HCT116 (cell line): ENCODE measurements at regions not wholly inside any gene's neighbourhood (a gene's known extent, or its start where the extent isn't known, plus 50 kb on each side); places are given as distances from the start of the nearest gene placed in this dataset.

Experiments
- CBX3 ChIP-seq: IDR thresholded peaks from 2 replicates; pipeline ENCODE4 v1.6.1; 2012; ENCODE audit warnings: low read depth
- EGR1 ChIP-seq: IDR thresholded peaks from 2 replicates; pipeline ENCODE4 v1.6.1; 2012; ENCODE audit warnings: low read depth
- EZH2 ChIP-seq: fragments of 200-600 bp; sonication (generic); IDR thresholded peaks from 2 replicates; pipeline ENCODE4 v1.6.1; 2017; ENCODE audit warnings: antibody characterized with exemption, mixed run types
- FOSL1 ChIP-seq: IDR thresholded peaks from 2 replicates; pipeline ENCODE4 v1.6.1; 2012; ENCODE audit warnings: low read depth
- POLR2A ChIP-seq: IDR thresholded peaks from 2 replicates; pipeline ENCODE4 v1.7.0; 2011; ENCODE audit warnings: borderline replicate concordance; ENCODE audit not compliant: insufficient read depth, insufficient read length; ENCODE audit errors: extremely low read depth
- POLR2AphosphoS5 ChIP-seq: IDR thresholded peaks from 2 replicates; pipeline ENCODE4 v1.6.1; 2011; ENCODE audit warnings: mild to moderate bottlenecking, low read depth, low read length, moderate library complexity
- RAD21 ChIP-seq: IDR thresholded peaks from 2 replicates; pipeline ENCODE4 v1.6.1; 2012; ENCODE audit warnings: low read depth, mild to moderate bottlenecking
- SP1 ChIP-seq: IDR thresholded peaks from 2 replicates; pipeline ENCODE4 v1.6.1; 2012; ENCODE audit warnings: low read depth
- TCF7L2 ChIP-seq: IDR thresholded peaks from 2 replicates; pipeline ENCODE4 v1.7.0; 2011; ENCODE audit warnings: borderline replicate concordance, inconsistent platforms; ENCODE audit not compliant: insufficient read depth, insufficient read length; ENCODE audit errors: extremely low read depth
- YY1 ChIP-seq: IDR thresholded peaks from 2 replicates; pipeline ENCODE4 v1.6.1; 2011; ENCODE audit warnings: low read length, low read depth, moderate library complexity, mild to moderate bottlenecking; ENCODE audit not compliant: insufficient replicate concordance; ENCODE audit errors: extremely low read depth
- TF ChIP-seq, protein P1 (sequence below), 3 experiments: fragments of 200-600 bp in 1 of 3; sonication (generic) in 1 of 3; IDR thresholded peaks in 2 of 3; conservative IDR thresholded peaks in 1 of 3; 2 replicates each; pipeline ENCODE4 v1.5.1; 2012 to 2017; ENCODE audit warnings: low read depth in 2 of 3, low read length in 2 of 3, antibody characterized with exemption in 1 of 3, borderline replicate concordance in 1 of 3, control low read depth in 1 of 3, mild to moderate bottlenecking in 1 of 3, mixed read lengths in 1 of 3, mixed run types in 1 of 3, moderate library complexity in 1 of 3; ENCODE audit not compliant: insufficient read depth in 1 of 3
- TF ChIP-seq, protein P2 (sequence below): IDR thresholded peaks from 2 replicates; pipeline ENCODE4 v1.6.1; 2011; ENCODE audit warnings: mild to moderate bottlenecking, low read length, moderate library complexity; ENCODE audit not compliant: insufficient replicate concordance; ENCODE audit errors: extremely low read depth
- TF ChIP-seq, protein P3 (sequence below): IDR thresholded peaks from 2 replicates; pipeline ENCODE4 v1.6.1; 2012

DNA sequence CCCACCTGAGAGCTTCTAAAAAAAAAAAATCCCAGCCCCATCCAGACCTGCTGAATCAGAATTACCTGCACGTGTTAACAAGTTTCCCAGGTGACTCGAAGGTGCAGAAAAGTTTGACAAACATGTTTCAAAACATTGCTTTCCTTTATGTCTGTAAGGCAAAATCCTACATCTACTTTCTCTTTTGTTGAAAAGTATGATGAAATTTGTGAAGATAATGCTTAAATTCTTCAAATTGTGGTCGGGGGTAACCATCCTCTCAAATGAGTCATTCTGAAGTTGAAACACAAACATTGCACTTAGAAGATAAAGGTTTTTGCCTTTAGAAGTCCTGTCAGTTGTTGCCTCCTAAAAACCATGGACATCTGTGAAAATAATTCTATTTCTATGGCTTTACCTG, 429.7 kb downstream of the EPHA7 start:
- TF ChIP-seq, protein P1, sequence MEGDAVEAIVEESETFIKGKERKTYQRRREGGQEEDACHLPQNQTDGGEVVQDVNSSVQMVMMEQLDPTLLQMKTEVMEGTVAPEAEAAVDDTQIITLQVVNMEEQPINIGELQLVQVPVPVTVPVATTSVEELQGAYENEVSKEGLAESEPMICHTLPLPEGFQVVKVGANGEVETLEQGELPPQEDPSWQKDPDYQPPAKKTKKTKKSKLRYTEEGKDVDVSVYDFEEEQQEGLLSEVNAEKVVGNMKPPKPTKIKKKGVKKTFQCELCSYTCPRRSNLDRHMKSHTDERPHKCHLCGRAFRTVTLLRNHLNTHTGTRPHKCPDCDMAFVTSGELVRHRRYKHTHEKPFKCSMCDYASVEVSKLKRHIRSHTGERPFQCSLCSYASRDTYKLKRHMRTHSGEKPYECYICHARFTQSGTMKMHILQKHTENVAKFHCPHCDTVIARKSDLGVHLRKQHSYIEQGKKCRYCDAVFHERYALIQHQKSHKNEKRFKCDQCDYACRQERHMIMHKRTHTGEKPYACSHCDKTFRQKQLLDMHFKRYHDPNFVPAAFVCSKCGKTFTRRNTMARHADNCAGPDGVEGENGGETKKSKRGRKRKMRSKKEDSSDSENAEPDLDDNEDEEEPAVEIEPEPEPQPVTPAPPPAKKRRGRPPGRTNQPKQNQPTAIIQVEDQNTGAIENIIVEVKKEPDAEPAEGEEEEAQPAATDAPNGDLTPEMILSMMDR (IDR thresholded peaks at IDR 0.05 in 2 of 3, conservative IDR thresholded peaks at IDR 0.05 in 1 of 3; ENCODE audit: borderline replicate concordance in 1 of 3, insufficient read depth in 1 of 3, low read depth in 2 of 3, low read length in 2 of 3), result no peak
- TF ChIP-seq POLR2A, result no peak
- no peak for TF ChIP-seq RAD21
- no peak for TF ChIP-seq TCF7L2
- TF ChIP-seq FOSL1, result no peak
- no peak for TF ChIP-seq EZH2
- TF ChIP-seq SP1, result no peak
- TF ChIP-seq CBX3, result no peak
- no peak for TF ChIP-seq YY1
- TF ChIP-seq, protein P2, sequence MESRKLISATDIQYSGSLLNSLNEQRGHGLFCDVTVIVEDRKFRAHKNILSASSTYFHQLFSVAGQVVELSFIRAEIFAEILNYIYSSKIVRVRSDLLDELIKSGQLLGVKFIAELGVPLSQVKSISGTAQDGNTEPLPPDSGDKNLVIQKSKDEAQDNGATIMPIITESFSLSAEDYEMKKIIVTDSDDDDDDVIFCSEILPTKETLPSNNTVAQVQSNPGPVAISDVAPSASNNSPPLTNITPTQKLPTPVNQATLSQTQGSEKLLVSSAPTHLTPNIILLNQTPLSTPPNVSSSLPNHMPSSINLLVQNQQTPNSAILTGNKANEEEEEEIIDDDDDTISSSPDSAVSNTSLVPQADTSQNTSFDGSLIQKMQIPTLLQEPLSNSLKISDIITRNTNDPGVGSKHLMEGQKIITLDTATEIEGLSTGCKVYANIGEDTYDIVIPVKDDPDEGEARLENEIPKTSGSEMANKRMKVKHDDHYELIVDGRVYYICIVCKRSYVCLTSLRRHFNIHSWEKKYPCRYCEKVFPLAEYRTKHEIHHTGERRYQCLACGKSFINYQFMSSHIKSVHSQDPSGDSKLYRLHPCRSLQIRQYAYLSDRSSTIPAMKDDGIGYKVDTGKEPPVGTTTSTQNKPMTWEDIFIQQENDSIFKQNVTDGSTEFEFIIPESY, result no peak
- TF ChIP-seq, protein P3, sequence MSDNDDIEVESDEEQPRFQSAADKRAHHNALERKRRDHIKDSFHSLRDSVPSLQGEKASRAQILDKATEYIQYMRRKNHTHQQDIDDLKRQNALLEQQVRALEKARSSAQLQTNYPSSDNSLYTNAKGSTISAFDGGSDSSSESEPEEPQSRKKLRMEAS, result no peak
- TF ChIP-seq POLR2AphosphoS5, result no peak
- no peak for TF ChIP-seq EGR1
